Progenitor cell of endocrine pancreas (in vitro differentiated cells): ENCODE measurements at regions not wholly inside any gene's neighbourhood (a gene's known extent, or its start where the extent isn't known, plus 50 kb on each side); places are given as distances from the start of the nearest gene placed in this dataset.
"Not testable (repeated sequence)": the region's sequence is repeated elsewhere in the genome, so short reads cannot be mapped to it uniquely, and the experiment has no call there.

Experiments
- DNase-seq: peaks from one replicate; pipeline ENCODE4 v3.0.0; 2021; ENCODE audit warnings: low spot score; ENCODE audit not compliant: unreplicated experiment
- H3K27ac Mint-ChIP-seq: 2 replicates; pipeline ENCODE4 v1.8.0; 2021; ENCODE audit warnings: mild to moderate bottlenecking, moderate library complexity, mixed read lengths
- H3K27me3 Mint-ChIP-seq: 2 replicates; pipeline ENCODE4 v1.8.0; 2021; ENCODE audit warnings: mixed read lengths
- H3K36me3 Mint-ChIP-seq: 2 replicates; pipeline ENCODE4 v1.8.0; 2022; ENCODE audit warnings: mixed read lengths; ENCODE audit not compliant: insufficient read depth
- H3K4me1 Mint-ChIP-seq: 2 replicates; pipeline ENCODE4 v1.8.0; 2021; ENCODE audit warnings: low read depth, mixed read lengths
- H3K4me3 Mint-ChIP-seq: 2 replicates; pipeline ENCODE4 v1.8.0; 2021; ENCODE audit warnings: low read depth, mild to moderate bottlenecking, moderate library complexity, mixed read lengths
- H3K9me3 Mint-ChIP-seq: 2 replicates; pipeline ENCODE4 v1.8.0; 2021; ENCODE audit warnings: low read depth, mixed read lengths
- TF ChIP-seq, protein P1 (sequence below): fragments of 200-600 bp; sonication (generic); IDR thresholded peaks from one replicate; pipeline ENCODE4 v1.5.0; 2021; ENCODE audit warnings: antibody characterized with exemption, mild to moderate bottlenecking; ENCODE audit not compliant: unreplicated experiment

DNA sequence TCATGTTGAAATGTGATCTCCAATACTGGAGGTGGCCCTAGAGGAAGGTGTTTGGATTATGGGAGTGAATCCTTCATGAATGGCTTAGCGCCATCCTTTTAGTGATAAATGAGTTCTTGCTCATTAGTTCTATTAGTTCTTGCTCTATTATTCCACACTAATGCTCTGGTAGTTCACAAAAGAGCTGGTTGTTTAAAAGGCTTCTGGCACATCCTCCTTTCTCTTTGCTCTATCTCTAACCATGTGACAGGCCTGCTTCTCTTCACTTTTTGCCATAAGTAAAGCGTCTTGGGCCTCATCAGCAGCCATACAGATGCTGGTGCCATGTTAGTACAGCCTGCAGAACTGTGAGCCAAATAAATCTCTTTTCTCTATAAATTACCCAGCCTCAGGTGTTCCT, 469.9 kb downstream of the GUCY1A2 start:
- DNase-seq: no peak
- TF ChIP-seq, protein P1, sequence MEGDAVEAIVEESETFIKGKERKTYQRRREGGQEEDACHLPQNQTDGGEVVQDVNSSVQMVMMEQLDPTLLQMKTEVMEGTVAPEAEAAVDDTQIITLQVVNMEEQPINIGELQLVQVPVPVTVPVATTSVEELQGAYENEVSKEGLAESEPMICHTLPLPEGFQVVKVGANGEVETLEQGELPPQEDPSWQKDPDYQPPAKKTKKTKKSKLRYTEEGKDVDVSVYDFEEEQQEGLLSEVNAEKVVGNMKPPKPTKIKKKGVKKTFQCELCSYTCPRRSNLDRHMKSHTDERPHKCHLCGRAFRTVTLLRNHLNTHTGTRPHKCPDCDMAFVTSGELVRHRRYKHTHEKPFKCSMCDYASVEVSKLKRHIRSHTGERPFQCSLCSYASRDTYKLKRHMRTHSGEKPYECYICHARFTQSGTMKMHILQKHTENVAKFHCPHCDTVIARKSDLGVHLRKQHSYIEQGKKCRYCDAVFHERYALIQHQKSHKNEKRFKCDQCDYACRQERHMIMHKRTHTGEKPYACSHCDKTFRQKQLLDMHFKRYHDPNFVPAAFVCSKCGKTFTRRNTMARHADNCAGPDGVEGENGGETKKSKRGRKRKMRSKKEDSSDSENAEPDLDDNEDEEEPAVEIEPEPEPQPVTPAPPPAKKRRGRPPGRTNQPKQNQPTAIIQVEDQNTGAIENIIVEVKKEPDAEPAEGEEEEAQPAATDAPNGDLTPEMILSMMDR: no peak
- Mint-ChIP-seq H3K9me3 (peaks cover 6% of the 10 kb centered on the region), H3K4me3 (no peak overlapping the region), H3K27me3 (no peaks in the 10 kb centered on the region), H3K36me3 (no peaks in the 10 kb centered on the region), H3K4me1 (peaks cover 13% of the 10 kb centered on the region), H3K27ac (no peak overlapping the region)

DNA sequence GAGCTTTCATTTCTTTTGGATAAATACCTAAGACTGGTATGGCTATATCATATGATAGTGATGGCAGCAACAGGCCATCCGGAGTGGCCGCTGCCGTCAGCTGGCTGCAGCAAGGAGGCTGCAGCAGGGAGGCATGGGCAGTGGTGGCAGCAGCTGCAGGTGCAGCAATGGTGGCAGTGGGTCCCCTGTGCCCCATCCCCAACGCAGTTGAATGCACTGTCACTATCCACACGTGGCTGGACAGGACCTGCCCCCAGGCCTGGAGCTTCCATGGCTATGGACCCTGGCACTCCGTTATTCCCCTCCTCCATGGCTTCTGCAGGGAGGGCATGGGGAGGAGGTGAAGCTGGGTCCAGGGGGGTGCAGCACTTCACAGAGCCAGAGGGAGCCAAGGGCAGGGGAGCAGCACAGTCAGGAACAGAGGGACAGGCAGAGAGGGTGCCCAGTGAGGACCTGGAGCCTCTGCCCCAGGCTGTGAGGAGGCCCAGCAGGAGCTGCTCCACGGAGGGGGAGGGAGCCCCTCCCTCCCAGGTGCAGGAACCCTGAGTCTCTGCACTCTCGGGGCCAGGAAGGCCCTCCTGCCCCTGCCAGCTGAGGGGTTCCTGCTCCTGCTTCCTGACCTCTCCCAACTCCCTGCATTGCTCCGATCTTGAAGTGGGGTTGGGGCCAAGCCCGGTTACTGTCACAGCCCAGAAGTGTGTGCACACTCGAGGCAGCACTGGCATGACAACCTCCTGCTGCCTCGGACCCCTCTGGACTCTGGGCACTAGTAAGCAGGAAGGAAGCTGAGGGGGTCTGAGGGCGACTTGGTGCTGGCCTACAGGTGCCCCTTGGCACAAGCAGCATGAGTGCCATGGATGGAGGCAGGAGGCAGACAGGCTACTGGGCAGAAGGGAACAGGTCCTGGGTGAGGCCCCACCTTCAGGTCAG, 466.3 kb downstream of the GUCY1A2 start:
- Mint-ChIP-seq H3K4me3 (no peak overlapping the region), H3K27me3 (no peaks in the 10 kb centered on the region), H3K9me3 (peaks cover 10% of the 10 kb centered on the region), H3K27ac (no peak overlapping the region), H3K36me3 (peaks cover 5% of the 10 kb centered on the region), H3K4me1 (peaks cover 17% of the 10 kb centered on the region)
- TF ChIP-seq, protein P1: no peak
- DNase-seq: no peak

DNA sequence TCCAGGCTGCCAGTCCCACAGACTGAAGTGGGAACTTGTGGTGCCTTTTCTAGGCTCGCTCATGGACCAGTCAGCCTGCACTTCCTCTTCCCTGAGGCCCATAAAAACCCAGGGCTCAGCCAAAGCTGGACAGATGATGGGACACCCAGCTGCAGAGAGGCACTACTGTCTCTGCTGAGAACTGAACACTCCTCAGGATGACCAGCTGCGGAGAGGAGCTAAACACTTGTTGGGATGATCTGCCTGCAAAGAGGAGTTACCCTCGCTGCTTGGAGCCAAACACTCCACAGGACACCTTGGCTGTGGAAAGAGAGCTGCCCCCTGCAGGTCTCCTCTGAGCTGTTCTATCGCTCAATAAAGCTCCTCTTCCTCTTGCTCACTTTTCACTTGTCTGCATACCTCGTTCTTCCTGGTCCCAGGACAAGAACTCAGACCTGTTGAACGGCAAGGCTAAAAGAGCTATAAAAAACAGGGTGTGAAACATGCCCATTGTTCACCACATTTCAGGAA, 465.5 kb downstream of the GUCY1A2 start:
- DNase-seq: no peak
- H3K27ac Mint-ChIP-seq: no peak overlapping the region
- TF ChIP-seq, protein P1: peak; percentile 22
- H3K4me1 Mint-ChIP-seq: peaks cover 22% of the 10 kb centered on the region
- H3K27me3 Mint-ChIP-seq: no peaks in the 10 kb centered on the region
- H3K4me3 Mint-ChIP-seq: no peak overlapping the region
- peaks cover 10% of the 10 kb centered on the region for H3K9me3 Mint-ChIP-seq
- H3K36me3 Mint-ChIP-seq: peaks cover 5% of the 10 kb centered on the region

DNA sequence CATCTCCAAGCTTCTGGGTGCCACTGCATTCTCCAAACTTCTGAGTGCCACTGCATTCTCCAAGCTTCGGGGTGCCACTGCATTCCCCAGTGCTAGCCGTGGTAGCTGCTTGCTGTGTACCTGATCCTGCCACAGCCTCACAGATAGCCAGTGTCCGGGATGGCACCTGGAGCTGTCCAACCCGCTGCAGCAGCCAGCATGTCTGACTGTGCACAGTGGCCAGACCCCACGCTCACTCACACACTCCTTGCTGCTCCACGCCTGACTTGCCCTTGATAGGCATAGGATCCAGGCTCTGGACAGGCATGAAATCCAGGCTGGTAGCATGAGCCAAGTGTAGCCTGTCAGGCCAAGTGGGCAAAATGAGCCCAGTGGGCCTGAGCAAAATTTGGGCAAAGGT, 465.0 kb downstream of the GUCY1A2 start:
- Mint-ChIP-seq H3K4me1 (peaks cover 27% of the 10 kb centered on the region), H3K4me3 (no peak overlapping the region), H3K9me3 (peaks cover 7% of the 10 kb centered on the region), H3K27ac (no peak overlapping the region), H3K27me3 (no peaks in the 10 kb centered on the region), H3K36me3 (peaks cover 5% of the 10 kb centered on the region)
- TF ChIP-seq, protein P1: no peak
- no peak for DNase-seq

- not testable (repeated sequence) for DNase-seq, H3K27ac Mint-ChIP-seq, H3K36me3 Mint-ChIP-seq, H3K9me3 Mint-ChIP-seq, H3K27me3 Mint-ChIP-seq, H3K4me3 Mint-ChIP-seq
- peaks cover 18% of the 10 kb centered on the region for H3K4me1 Mint-ChIP-seq
Observed at GRCh38 chr11:106555566-106556250, 462.6 kb downstream of the GUCY1A2 start.
